NCI-H460 (cell line): ENCODE measurements at regions not wholly inside any gene's neighbourhood (a gene's known extent, or its start where the extent isn't known, plus 50 kb on each side); places are given as distances from the start of the nearest gene placed in this dataset.
"Not testable (repeated sequence)": the region's sequence is repeated elsewhere in the genome, so short reads cannot be mapped to it uniquely, and the experiment has no call there.

ENCODE experiments used
- DNase-seq: peaks from one replicate; pipeline ENCODE4 v3.0.0-alpha.2; 2016; ENCODE audit warnings: low read depth; ENCODE audit errors: extremely low read depth

GRCh38 chr13:44678197-44678596 lies 102.1 kb upstream of the TSC22D1 start:
- DNase-seq = no peak

GRCh38 chr13:44676534-44676933 lies 100.4 kb upstream of the TSC22D1 start:
- no peak for DNase-seq

GRCh38 chr13:44669534-44669933 lies 93.4 kb upstream of the TSC22D1 start:
- no peak for DNase-seq

GRCh38 chr13:44668688-44669087 lies 92.6 kb upstream of the TSC22D1 start:
- DNase-seq = no peak

- DNase-seq = no peak
Measured at GRCh38 chr13:44667943-44668342, 91.8 kb upstream of the TSC22D1 start.

GRCh38 chr13:44666538-44666937 lies 90.4 kb upstream of the TSC22D1 start:
- not testable (repeated sequence) for DNase-seq

- DNase-seq = no peak
Measured at GRCh38 chr13:44664308-44664707, 88.2 kb upstream of the TSC22D1 start.

GRCh38 chr13:44662515-44662914 lies 86.4 kb upstream of the TSC22D1 start:
- DNase-seq = no peak

GRCh38 chr13:44661936-44662335 lies 85.8 kb upstream of the TSC22D1 start:
- DNase-seq = no peak

GRCh38 chr13:44660050-44660449 lies 83.9 kb upstream of the TSC22D1 start:
- DNase-seq = no peak

GRCh38 chr13:44652962-44653660 lies 77.0 kb upstream of the TSC22D1 start:
- no peak for DNase-seq

- no peak for DNase-seq
Measured at GRCh38 chr13:44652168-44652567, 76.0 kb upstream of the TSC22D1 start.

GRCh38 chr13:44651724-44652123 lies 75.6 kb upstream of the TSC22D1 start:
- DNase-seq = no peak

- no peak for DNase-seq
Measured at GRCh38 chr13:44651209-44651608, 75.1 kb upstream of the TSC22D1 start.

GRCh38 chr13:44649834-44650233 lies 73.7 kb upstream of the TSC22D1 start:
- DNase-seq = no peak

GRCh38 chr13:44649104-44649428 lies 72.9 kb upstream of the TSC22D1 start:
- DNase-seq = no peak

- DNase-seq = peak; percentile 3
Measured at GRCh38 chr13:44648392-44649103, 72.4 kb upstream of the TSC22D1 start.

- DNase-seq = not testable (repeated sequence)
Measured at GRCh38 chr13:44647560-44647959, 71.4 kb upstream of the TSC22D1 start.

GRCh38 chr13:44646044-44646443 lies 69.9 kb upstream of the TSC22D1 start:
- DNase-seq = no peak

- no peak for DNase-seq
Measured at GRCh38 chr13:44643256-44643655, 67.1 kb upstream of the TSC22D1 start.

- no peak for DNase-seq
Measured at GRCh38 chr13:44637581-44637980, 61.5 kb upstream of the TSC22D1 start.

- DNase-seq = no peak
Measured at GRCh38 chr13:44629465-44630183, 53.5 kb upstream of the TSC22D1 start.
